HFF-Myc (cell line): ENCODE measurements at regions not wholly inside any gene's neighbourhood (a gene's known extent, or its start where the extent isn't known, plus 50 kb on each side); places are given as distances from the start of the nearest gene placed in this dataset.
"Not testable (repeated sequence)": the region's sequence is repeated elsewhere in the genome, so short reads cannot be mapped to it uniquely, and the experiment has no call there.

Source experiments
- DNase-seq: peaks from one replicate; pipeline ENCODE4 v3.0.0-alpha.2; 2011; ENCODE audit warnings: low read depth; ENCODE audit errors: extremely low read depth
- H3K4me3 ChIP-seq: replicated peaks from 2 replicates; pipeline ENCODE4 v1.5.1; 2011; ENCODE audit warnings: low read depth, mild to moderate bottlenecking, control low read depth, low read length

- H3K4me3 ChIP-seq, DNase-seq: not testable (repeated sequence)
These were observed 184.0 kb upstream of the OSBPL11 start for GRCh38 chr3:125779276-125779675.

- DNase-seq, H3K4me3 ChIP-seq: not testable (repeated sequence)
These were observed 184.6 kb upstream of the OSBPL11 start for GRCh38 chr3:125779918-125780317.

GRCh38 chr3:125781678-125782077 is 186.4 kb upstream of the OSBPL11 start:
- DNase-seq, H3K4me3 ChIP-seq: not testable (repeated sequence)

- not testable (repeated sequence) for DNase-seq, H3K4me3 ChIP-seq
These were observed 178.7 kb upstream of the ROPN1B start for GRCh38 chr3:125790312-125790711.

GRCh38 chr3:125791021-125791420 is 178.0 kb upstream of the ROPN1B start:
- not testable (repeated sequence) for DNase-seq, H3K4me3 ChIP-seq

GRCh38 chr3:125810010-125810409 is 159.0 kb upstream of the ROPN1B start:
- H3K4me3 ChIP-seq, result not testable (repeated sequence)

GRCh38 chr3:125822175-125822574 is 146.8 kb upstream of the ROPN1B start:
- DNase-seq, result peak; percentile 17
- not testable (repeated sequence) for H3K4me3 ChIP-seq

More at GRCh38 chr3:125810010-125810409, 159.0 kb upstream of the ROPN1B start:
- DNase-seq, result not testable (repeated sequence)

GRCh38 chr3:125831005-125831750 is 137.8 kb upstream of the ROPN1B start:
- not testable (repeated sequence) for H3K4me3 ChIP-seq, DNase-seq

- DNase-seq, H3K4me3 ChIP-seq: not testable (repeated sequence)
These were observed 133.4 kb upstream of the ROPN1B start for GRCh38 chr3:125835562-125835961.

- DNase-seq, result peak; percentile 7
- not testable (repeated sequence) for H3K4me3 ChIP-seq
These were observed 132.9 kb upstream of the ROPN1B start for GRCh38 chr3:125836011-125836551.

- DNase-seq, H3K4me3 ChIP-seq: not testable (repeated sequence)
These were observed 132.2 kb upstream of the ROPN1B start for GRCh38 chr3:125836786-125837185.

GRCh38 chr3:125838857-125839256 is 130.1 kb upstream of the ROPN1B start:
- not testable (repeated sequence) for DNase-seq, H3K4me3 ChIP-seq

- DNase-seq, H3K4me3 ChIP-seq: not testable (repeated sequence)
These were observed 128.5 kb upstream of the ROPN1B start for GRCh38 chr3:125840465-125840864.

- DNase-seq, H3K4me3 ChIP-seq: not testable (repeated sequence)
These were observed 121.0 kb upstream of the ROPN1B start for GRCh38 chr3:125847966-125848365.

- H3K4me3 ChIP-seq, DNase-seq: not testable (repeated sequence)
These were observed 114.0 kb upstream of the ROPN1B start for GRCh38 chr3:125855006-125855405.
